AG10803 (cell line): ENCODE measurements at regions not wholly inside any gene's neighbourhood (a gene's known extent, or its start where the extent isn't known, plus 50 kb on each side); places are given as distances from the start of the nearest gene placed in this dataset.

Experiments
- DNase-seq: peaks from one replicate; pipeline ENCODE4 v3.0.0; 2010; ENCODE audit warnings: low read depth
- H3K4me3 ChIP-seq: 2 replicates; pipeline ENCODE4 v1.5.1; 2011; ENCODE audit warnings: mild to moderate bottlenecking, low read length, control low read depth
- CTCF ChIP-seq: conservative IDR thresholded peaks from 2 replicates; pipeline ENCODE4 v1.5.1; 2011; ENCODE audit warnings: mild to moderate bottlenecking, low read length, control low read depth, inconsistent platforms

GRCh38 chr1:90504509-90504908, 212.6 kb downstream of the BARHL2 start:
- no peak for TF ChIP-seq CTCF
- no peak for DNase-seq
- no peak overlapping the region for H3K4me3 ChIP-seq

GRCh38 chr1:90502696-90503095, 214.4 kb downstream of the BARHL2 start:
- no peak for TF ChIP-seq CTCF

GRCh38 chr1:90502194-90502593, 214.9 kb downstream of the BARHL2 start:
- TF ChIP-seq CTCF = no peak
- DNase-seq = no peak
- no peak overlapping the region for H3K4me3 ChIP-seq

More at GRCh38 chr1:90502696-90503095, 214.4 kb downstream of the BARHL2 start:
- no peak overlapping the region for H3K4me3 ChIP-seq
- no peak for DNase-seq

GRCh38 chr1:90501281-90501680, 215.8 kb downstream of the BARHL2 start:
- H3K4me3 ChIP-seq = no peak overlapping the region
- no peak for DNase-seq
- TF ChIP-seq CTCF = no peak

- H3K4me3 ChIP-seq = no peak overlapping the region
- no peak for DNase-seq
- TF ChIP-seq CTCF = no peak
These were observed 222.3 kb downstream of the BARHL2 start for GRCh38 chr1:90494748-90495282.

GRCh38 chr1:90488451-90488850, 228.7 kb downstream of the BARHL2 start:
- DNase-seq = peak; percentile 3
- no peak overlapping the region for H3K4me3 ChIP-seq
- no peak for TF ChIP-seq CTCF

GRCh38 chr1:90486996-90487395, 230.1 kb downstream of the BARHL2 start:
- TF ChIP-seq CTCF = no peak
- no peak overlapping the region for H3K4me3 ChIP-seq
- DNase-seq = no peak
